ENCODE measurements at regions not wholly inside any gene's neighbourhood (a gene's known extent, or its start where the extent isn't known, plus 50 kb on each side); places are given as distances from the start of the nearest gene placed in this dataset.

- TF ChIP-seq CTCF (conservative IDR thresholded peaks at IDR 0.05) (no peak), ZFX (IDR thresholded peaks at IDR 0.05) (no peak)
Observed at GRCh38 chr20:60363698-60364097, 405.5 kb downstream of the CDH26 start.
